ENCODE measurements at regions not wholly inside any gene's neighbourhood (a gene's known extent, or its start where the extent isn't known, plus 50 kb on each side); places are given as distances from the start of the nearest gene placed in this dataset.

DNA sequence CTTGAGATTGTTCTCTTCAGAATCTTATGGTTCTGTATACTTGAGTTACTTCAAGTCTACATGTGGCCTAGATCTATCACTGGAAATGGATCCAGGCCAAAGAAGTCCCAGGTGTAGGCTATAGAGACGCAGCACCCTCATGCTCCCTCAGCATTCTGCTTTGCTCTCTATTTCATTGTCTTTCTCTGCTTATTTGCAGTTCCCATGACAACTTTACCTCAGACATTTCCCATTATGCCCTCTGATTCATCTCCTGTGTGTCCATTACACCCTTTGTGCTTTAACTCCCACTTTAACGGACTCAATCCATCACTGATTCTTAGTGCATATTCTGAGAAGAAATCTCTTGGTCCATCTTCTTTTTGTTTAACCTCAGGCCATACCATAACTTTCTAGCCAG, 236.9 kb upstream of the NRIP1 start:
- RAD21 ChIA-PET (ENCODE audit: unreplicated experiment), result no interaction called here
- intact Hi-C loops (cut with micrococcal nuclease; ENCODE audit: unreplicated experiment), result no loop called here
- Histone ChIP-seq H3K4me1 (ENCODE audit: control insufficient read depth, insufficient read depth, low read length) (no peaks in the 10 kb centered on the region), H3K27me3 (replicated peaks in 1 of 2; ENCODE audit: control insufficient read depth in 2 of 2, insufficient read depth in 2 of 2, low read length in 1 of 2) (no peaks in the 10 kb centered on the region), H4K20me1 (ENCODE audit: control insufficient read depth, insufficient read depth) (no peaks in the 10 kb centered on the region), H3K4me3 (no peak overlapping the region), H3K9me3 (replicated peaks; ENCODE audit: control insufficient read depth, insufficient read depth, low read length) (no peaks in the 10 kb centered on the region), H3K79me2 (ENCODE audit: control insufficient read depth, insufficient read depth, low read length) (no peaks in the 10 kb centered on the region), H3K36me3 (ENCODE audit: control insufficient read depth in 2 of 2, insufficient read depth in 2 of 2, low read length in 1 of 2) (no peaks in the 10 kb centered on the region), H2AFZ (ENCODE audit: control insufficient read depth, low read depth, low read length) (no peak overlapping the region), H3K9ac (ENCODE audit: control insufficient read depth, insufficient read depth, low read length) (no peak overlapping the region), H3K4me2 (ENCODE audit: control insufficient read depth, insufficient read depth) (no peak overlapping the region), H3K27ac (ENCODE audit: control insufficient read depth, insufficient read depth) (no peak overlapping the region)
- POLR2A ChIA-PET, result no interaction called here
- ATAC-seq (no peak), FAIRE-seq (no peak), DNase-seq (ENCODE audit: low read depth, low spot score) (no peak)
- CTCF ChIA-PET, result no interaction called here
- BruUV-seq (replicated peaks), result no TSS peak
- in situ Hi-C loops (cut with MboI), result no loop called here
- 23% methylated on average over 2 of the region's 2 CpGs for WGBS (ENCODE audit: insufficient coverage, insufficient replicate concordance, low lambda C conversion rate, missing lambda C conversion rate)
- SMC1A ChIA-PET (ENCODE audit: uncharacterized antibody, unreplicated experiment), result no interaction called here
- TF ChIP-seq NFYA (IDR thresholded peaks at IDR 0.05; ENCODE audit: borderline replicate concordance, low read depth, low read length), result no peak
- TF ChIP-seq, protein P1, sequence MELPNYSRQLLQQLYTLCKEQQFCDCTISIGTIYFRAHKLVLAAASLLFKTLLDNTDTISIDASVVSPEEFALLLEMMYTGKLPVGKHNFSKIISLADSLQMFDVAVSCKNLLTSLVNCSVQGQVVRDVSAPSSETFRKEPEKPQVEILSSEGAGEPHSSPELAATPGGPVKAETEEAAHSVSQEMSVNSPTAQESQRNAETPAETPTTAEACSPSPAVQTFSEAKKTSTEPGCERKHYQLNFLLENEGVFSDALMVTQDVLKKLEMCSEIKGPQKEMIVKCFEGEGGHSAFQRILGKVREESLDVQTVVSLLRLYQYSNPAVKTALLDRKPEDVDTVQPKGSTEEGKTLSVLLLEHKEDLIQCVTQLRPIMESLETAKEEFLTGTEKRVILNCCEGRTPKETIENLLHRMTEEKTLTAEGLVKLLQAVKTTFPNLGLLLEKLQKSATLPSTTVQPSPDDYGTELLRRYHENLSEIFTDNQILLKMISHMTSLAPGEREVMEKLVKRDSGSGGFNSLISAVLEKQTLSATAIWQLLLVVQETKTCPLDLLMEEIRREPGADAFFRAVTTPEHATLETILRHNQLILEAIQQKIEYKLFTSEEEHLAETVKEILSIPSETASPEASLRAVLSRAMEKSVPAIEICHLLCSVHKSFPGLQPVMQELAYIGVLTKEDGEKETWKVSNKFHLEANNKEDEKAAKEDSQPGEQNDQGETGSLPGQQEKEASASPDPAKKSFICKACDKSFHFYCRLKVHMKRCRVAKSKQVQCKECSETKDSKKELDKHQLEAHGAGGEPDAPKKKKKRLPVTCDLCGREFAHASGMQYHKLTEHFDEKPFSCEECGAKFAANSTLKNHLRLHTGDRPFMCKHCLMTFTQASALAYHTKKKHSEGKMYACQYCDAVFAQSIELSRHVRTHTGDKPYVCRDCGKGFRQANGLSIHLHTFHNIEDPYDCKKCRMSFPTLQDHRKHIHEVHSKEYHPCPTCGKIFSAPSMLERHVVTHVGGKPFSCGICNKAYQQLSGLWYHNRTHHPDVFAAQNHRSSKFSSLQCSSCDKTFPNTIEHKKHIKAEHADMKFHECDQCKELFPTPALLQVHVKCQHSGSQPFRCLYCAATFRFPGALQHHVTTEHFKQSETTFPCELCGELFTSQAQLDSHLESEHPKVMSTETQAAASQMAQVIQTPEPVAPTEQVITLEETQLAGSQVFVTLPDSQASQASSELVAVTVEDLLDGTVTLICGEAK (IDR thresholded peaks at IDR 0.05; ENCODE audit: borderline replicate concordance), result no peak
- no peak for TF ChIP-seq PAX8 (IDR thresholded peaks at IDR 0.05)
- TF ChIP-seq, protein P2, sequence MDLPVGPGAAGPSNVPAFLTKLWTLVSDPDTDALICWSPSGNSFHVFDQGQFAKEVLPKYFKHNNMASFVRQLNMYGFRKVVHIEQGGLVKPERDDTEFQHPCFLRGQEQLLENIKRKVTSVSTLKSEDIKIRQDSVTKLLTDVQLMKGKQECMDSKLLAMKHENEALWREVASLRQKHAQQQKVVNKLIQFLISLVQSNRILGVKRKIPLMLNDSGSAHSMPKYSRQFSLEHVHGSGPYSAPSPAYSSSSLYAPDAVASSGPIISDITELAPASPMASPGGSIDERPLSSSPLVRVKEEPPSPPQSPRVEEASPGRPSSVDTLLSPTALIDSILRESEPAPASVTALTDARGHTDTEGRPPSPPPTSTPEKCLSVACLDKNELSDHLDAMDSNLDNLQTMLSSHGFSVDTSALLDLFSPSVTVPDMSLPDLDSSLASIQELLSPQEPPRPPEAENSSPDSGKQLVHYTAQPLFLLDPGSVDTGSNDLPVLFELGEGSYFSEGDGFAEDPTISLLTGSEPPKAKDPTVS (IDR thresholded peaks at IDR 0.05; ENCODE audit: low read depth, low read length), result no peak
- TF ChIP-seq, protein P3, sequence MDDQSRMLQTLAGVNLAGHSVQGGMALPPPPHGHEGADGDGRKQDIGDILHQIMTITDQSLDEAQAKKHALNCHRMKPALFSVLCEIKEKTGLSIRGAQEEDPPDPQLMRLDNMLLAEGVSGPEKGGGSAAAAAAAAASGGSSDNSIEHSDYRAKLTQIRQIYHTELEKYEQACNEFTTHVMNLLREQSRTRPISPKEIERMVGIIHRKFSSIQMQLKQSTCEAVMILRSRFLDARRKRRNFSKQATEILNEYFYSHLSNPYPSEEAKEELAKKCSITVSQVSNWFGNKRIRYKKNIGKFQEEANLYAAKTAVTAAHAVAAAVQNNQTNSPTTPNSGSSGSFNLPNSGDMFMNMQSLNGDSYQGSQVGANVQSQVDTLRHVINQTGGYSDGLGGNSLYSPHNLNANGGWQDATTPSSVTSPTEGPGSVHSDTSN (IDR thresholded peaks at IDR 0.05; ENCODE audit: insufficient replicate concordance, low read depth, low read length), result no peak
- TF ChIP-seq FOXM1 (IDR thresholded peaks at IDR 0.05; ENCODE audit: low read depth, low read length), result no peak
- TF ChIP-seq JUNB (IDR thresholded peaks at IDR 0.05), result no peak
- TF ChIP-seq KLF5 (IDR thresholded peaks at IDR 0.05; ENCODE audit: partially characterized antibody), result no peak
- no peak for TF ChIP-seq RFX5 (IDR thresholded peaks at IDR 0.05; ENCODE audit: low read depth, low read length)
- TF ChIP-seq, protein P4, sequence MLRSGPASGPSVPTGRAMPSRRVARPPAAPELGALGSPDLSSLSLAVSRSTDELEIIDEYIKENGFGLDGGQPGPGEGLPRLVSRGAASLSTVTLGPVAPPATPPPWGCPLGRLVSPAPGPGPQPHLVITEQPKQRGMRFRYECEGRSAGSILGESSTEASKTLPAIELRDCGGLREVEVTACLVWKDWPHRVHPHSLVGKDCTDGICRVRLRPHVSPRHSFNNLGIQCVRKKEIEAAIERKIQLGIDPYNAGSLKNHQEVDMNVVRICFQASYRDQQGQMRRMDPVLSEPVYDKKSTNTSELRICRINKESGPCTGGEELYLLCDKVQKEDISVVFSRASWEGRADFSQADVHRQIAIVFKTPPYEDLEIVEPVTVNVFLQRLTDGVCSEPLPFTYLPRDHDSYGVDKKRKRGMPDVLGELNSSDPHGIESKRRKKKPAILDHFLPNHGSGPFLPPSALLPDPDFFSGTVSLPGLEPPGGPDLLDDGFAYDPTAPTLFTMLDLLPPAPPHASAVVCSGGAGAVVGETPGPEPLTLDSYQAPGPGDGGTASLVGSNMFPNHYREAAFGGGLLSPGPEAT (IDR thresholded peaks at IDR 0.05; ENCODE audit: low read depth), result no peak
- no peak for TF ChIP-seq SMAD5 (IDR thresholded peaks at IDR 0.05; ENCODE audit: low read depth)
- TF ChIP-seq, protein P5, sequence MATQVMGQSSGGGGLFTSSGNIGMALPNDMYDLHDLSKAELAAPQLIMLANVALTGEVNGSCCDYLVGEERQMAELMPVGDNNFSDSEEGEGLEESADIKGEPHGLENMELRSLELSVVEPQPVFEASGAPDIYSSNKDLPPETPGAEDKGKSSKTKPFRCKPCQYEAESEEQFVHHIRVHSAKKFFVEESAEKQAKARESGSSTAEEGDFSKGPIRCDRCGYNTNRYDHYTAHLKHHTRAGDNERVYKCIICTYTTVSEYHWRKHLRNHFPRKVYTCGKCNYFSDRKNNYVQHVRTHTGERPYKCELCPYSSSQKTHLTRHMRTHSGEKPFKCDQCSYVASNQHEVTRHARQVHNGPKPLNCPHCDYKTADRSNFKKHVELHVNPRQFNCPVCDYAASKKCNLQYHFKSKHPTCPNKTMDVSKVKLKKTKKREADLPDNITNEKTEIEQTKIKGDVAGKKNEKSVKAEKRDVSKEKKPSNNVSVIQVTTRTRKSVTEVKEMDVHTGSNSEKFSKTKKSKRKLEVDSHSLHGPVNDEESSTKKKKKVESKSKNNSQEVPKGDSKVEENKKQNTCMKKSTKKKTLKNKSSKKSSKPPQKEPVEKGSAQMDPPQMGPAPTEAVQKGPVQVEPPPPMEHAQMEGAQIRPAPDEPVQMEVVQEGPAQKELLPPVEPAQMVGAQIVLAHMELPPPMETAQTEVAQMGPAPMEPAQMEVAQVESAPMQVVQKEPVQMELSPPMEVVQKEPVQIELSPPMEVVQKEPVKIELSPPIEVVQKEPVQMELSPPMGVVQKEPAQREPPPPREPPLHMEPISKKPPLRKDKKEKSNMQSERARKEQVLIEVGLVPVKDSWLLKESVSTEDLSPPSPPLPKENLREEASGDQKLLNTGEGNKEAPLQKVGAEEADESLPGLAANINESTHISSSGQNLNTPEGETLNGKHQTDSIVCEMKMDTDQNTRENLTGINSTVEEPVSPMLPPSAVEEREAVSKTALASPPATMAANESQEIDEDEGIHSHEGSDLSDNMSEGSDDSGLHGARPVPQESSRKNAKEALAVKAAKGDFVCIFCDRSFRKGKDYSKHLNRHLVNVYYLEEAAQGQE (IDR thresholded peaks at IDR 0.05; ENCODE audit: low read depth, low read length), result no peak
